IPS-18a (cell line): ENCODE measurements at regions not wholly inside any gene's neighbourhood (a gene's known extent, or its start where the extent isn't known, plus 50 kb on each side); places are given as distances from the start of the nearest gene placed in this dataset.
"Not testable (repeated sequence)": the region's sequence is repeated elsewhere in the genome, so short reads cannot be mapped to it uniquely, and the experiment has no call there.

ENCODE experiments used
- H3K27ac ChIP-seq: one replicate; pipeline ENCODE4 v1.5.1; 2013; ENCODE audit warnings: low read length
- H3K27me3 ChIP-seq: one replicate; pipeline ENCODE4 v1.6.1; 2013; ENCODE audit warnings: mild to moderate bottlenecking, low read length; ENCODE audit not compliant: control insufficient read depth, insufficient read depth
- H3K36me3 ChIP-seq: one replicate; pipeline ENCODE4 v1.6.1; 2013; ENCODE audit warnings: low read depth, low read length; ENCODE audit not compliant: control insufficient read depth
- H3K4me1 ChIP-seq: one replicate; pipeline ENCODE4 v1.6.1; 2013; ENCODE audit warnings: low read depth, low read length; ENCODE audit not compliant: control insufficient read depth
- H3K4me3 ChIP-seq: one replicate; pipeline ENCODE4 v1.5.1; 2013; ENCODE audit warnings: low read length
- H3K9ac ChIP-seq: one replicate; pipeline ENCODE4 v1.6.1; 2013; ENCODE audit warnings: mild to moderate bottlenecking, low read length, moderate library complexity
- H3K9me3 ChIP-seq: one replicate; pipeline ENCODE4 v1.6.1; 2013; ENCODE audit warnings: low read depth, low read length; ENCODE audit not compliant: control insufficient read depth

- H3K9me3 ChIP-seq, H3K4me1 ChIP-seq, H3K4me3 ChIP-seq, H3K27ac ChIP-seq, H3K9ac ChIP-seq, H3K36me3 ChIP-seq, H3K27me3 ChIP-seq: not testable (repeated sequence)
These were observed 308.2 kb upstream of the PLGLB2 start for GRCh38 chr2:87439617-87440204.

GRCh38 chr2:87440650-87441049 lies 307.2 kb upstream of the PLGLB2 start:
- not testable (repeated sequence) for H3K36me3 ChIP-seq, H3K9ac ChIP-seq, H3K4me3 ChIP-seq, H3K27me3 ChIP-seq, H3K9me3 ChIP-seq, H3K4me1 ChIP-seq, H3K27ac ChIP-seq

GRCh38 chr2:87441375-87441774 lies 306.5 kb upstream of the PLGLB2 start:
- H3K9ac ChIP-seq, H3K27ac ChIP-seq, H3K36me3 ChIP-seq, H3K4me3 ChIP-seq, H3K27me3 ChIP-seq, H3K9me3 ChIP-seq, H3K4me1 ChIP-seq: not testable (repeated sequence)

GRCh38 chr2:87442983-87443577 lies 304.8 kb upstream of the PLGLB2 start:
- H3K36me3 ChIP-seq, H3K27me3 ChIP-seq, H3K27ac ChIP-seq, H3K9me3 ChIP-seq, H3K4me1 ChIP-seq, H3K9ac ChIP-seq, H3K4me3 ChIP-seq: not testable (repeated sequence)

- not testable (repeated sequence) for H3K4me1 ChIP-seq, H3K27me3 ChIP-seq, H3K9ac ChIP-seq, H3K36me3 ChIP-seq, H3K27ac ChIP-seq, H3K9me3 ChIP-seq, H3K4me3 ChIP-seq
These were observed 302.9 kb upstream of the PLGLB2 start for GRCh38 chr2:87444951-87445350.

- not testable (repeated sequence) for H3K27ac ChIP-seq, H3K27me3 ChIP-seq
These were observed 302.1 kb upstream of the PLGLB2 start for GRCh38 chr2:87445613-87446312.

GRCh38 chr2:87446313-87446696 lies 301.6 kb upstream of the PLGLB2 start:
- not testable (repeated sequence) for H3K36me3 ChIP-seq, H3K4me1 ChIP-seq, H3K9me3 ChIP-seq, H3K27ac ChIP-seq, H3K4me3 ChIP-seq, H3K27me3 ChIP-seq, H3K9ac ChIP-seq

More at GRCh38 chr2:87445613-87446312, 302.1 kb upstream of the PLGLB2 start:
- H3K9me3 ChIP-seq, H3K9ac ChIP-seq, H3K4me3 ChIP-seq, H3K36me3 ChIP-seq, H3K4me1 ChIP-seq: not testable (repeated sequence)

- H3K4me1 ChIP-seq, H3K36me3 ChIP-seq, H3K9me3 ChIP-seq, H3K9ac ChIP-seq, H3K4me3 ChIP-seq, H3K27me3 ChIP-seq, H3K27ac ChIP-seq: not testable (repeated sequence)
These were observed 298.4 kb upstream of the PLGLB2 start for GRCh38 chr2:87449462-87449980.

- not testable (repeated sequence) for H3K9ac ChIP-seq, H3K27ac ChIP-seq, H3K4me1 ChIP-seq, H3K4me3 ChIP-seq, H3K9me3 ChIP-seq, H3K27me3 ChIP-seq, H3K36me3 ChIP-seq
These were observed 295.7 kb upstream of the PLGLB2 start for GRCh38 chr2:87452193-87452592.

GRCh38 chr2:87452861-87453260 lies 295.0 kb upstream of the PLGLB2 start:
- H3K36me3 ChIP-seq, H3K4me3 ChIP-seq, H3K9ac ChIP-seq, H3K27me3 ChIP-seq, H3K27ac ChIP-seq, H3K4me1 ChIP-seq, H3K9me3 ChIP-seq: not testable (repeated sequence)

- not testable (repeated sequence) for H3K9me3 ChIP-seq, H3K9ac ChIP-seq, H3K36me3 ChIP-seq, H3K4me1 ChIP-seq, H3K4me3 ChIP-seq, H3K27me3 ChIP-seq, H3K27ac ChIP-seq
These were observed 293.9 kb upstream of the PLGLB2 start for GRCh38 chr2:87453965-87454364.

- H3K27me3 ChIP-seq, H3K27ac ChIP-seq, H3K36me3 ChIP-seq, H3K9ac ChIP-seq, H3K4me1 ChIP-seq, H3K4me3 ChIP-seq, H3K9me3 ChIP-seq: not testable (repeated sequence)
These were observed 293.5 kb upstream of the PLGLB2 start for GRCh38 chr2:87454421-87454820.
